ENCODE measurements at regions not wholly inside any gene's neighbourhood (a gene's known extent, or its start where the extent isn't known, plus 50 kb on each side); places are given as distances from the start of the nearest gene placed in this dataset.

DNA sequence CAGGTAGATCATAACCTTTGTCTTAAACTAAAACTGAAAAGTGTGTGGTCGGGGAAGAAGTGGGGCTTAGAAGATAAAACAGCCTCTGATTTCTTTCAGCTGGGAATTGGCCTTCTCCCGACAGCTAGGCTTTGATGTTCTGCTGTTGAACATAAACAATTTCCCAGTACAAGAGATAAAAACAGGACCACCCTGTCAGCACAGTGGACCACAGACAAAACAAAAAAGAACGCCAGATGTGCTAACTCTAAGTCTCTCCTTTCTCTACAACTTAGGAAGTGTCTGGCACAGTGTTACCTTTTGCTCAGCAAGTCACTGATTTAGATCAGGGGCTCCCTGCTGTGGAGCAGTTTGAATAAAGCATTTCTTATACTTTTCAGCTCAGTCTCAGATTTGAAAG lies 87.5 kb upstream of the UXT start:
- TF ChIP-seq, protein P1, sequence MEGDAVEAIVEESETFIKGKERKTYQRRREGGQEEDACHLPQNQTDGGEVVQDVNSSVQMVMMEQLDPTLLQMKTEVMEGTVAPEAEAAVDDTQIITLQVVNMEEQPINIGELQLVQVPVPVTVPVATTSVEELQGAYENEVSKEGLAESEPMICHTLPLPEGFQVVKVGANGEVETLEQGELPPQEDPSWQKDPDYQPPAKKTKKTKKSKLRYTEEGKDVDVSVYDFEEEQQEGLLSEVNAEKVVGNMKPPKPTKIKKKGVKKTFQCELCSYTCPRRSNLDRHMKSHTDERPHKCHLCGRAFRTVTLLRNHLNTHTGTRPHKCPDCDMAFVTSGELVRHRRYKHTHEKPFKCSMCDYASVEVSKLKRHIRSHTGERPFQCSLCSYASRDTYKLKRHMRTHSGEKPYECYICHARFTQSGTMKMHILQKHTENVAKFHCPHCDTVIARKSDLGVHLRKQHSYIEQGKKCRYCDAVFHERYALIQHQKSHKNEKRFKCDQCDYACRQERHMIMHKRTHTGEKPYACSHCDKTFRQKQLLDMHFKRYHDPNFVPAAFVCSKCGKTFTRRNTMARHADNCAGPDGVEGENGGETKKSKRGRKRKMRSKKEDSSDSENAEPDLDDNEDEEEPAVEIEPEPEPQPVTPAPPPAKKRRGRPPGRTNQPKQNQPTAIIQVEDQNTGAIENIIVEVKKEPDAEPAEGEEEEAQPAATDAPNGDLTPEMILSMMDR (IDR thresholded peaks at IDR 0.05) = no peak
- no peak for TF ChIP-seq EZH2 (IDR thresholded peaks at IDR 0.05; ENCODE audit: borderline replicate concordance, insufficient read depth, low read depth, low read length, poor library complexity, severe bottlenecking)
